Astrocyte (in vitro differentiated cells and primary cell): ENCODE measurements at regions not wholly inside any gene's neighbourhood (a gene's known extent, or its start where the extent isn't known, plus 50 kb on each side); places are given as distances from the start of the nearest gene placed in this dataset.
A peak's percentile ranks its signal among the peaks of the same experiment; 100 is the strongest.

Experiments used
- DNase-seq: peaks from one replicate; pipeline ENCODE4 v3.0.0-alpha.2; 2010; ENCODE audit warnings: low read depth
- FAIRE-seq: peaks from 2 replicates; lab custom pipeline; 2011; peaks lifted over from hg19 to GRCh38; lab: Jason Lieb, UNC
- H2AFZ ChIP-seq: 2 replicates; pipeline ENCODE4 v1.6.0; 2012; ENCODE audit warnings: low read depth, low read length, inconsistent platforms
- H3K27ac ChIP-seq: 2 replicates; pipeline ENCODE4 v1.5.1; 2011; ENCODE audit warnings: low read depth, low read length, inconsistent platforms
- H3K27me3 ChIP-seq: 2 replicates; pipeline ENCODE4 v1.6.0; 2011; ENCODE audit warnings: low read length, inconsistent platforms; ENCODE audit not compliant: insufficient read depth
- H3K36me3 ChIP-seq: 2 replicates; pipeline ENCODE4 v1.5.1; 2011; ENCODE audit warnings: low read length, inconsistent platforms; ENCODE audit not compliant: insufficient read depth
- H3K4me1 ChIP-seq: 2 replicates; pipeline ENCODE4 v1.5.1; 2011; ENCODE audit warnings: low read length, inconsistent platforms; ENCODE audit not compliant: insufficient read depth
- H3K4me2 ChIP-seq: 2 replicates; pipeline ENCODE4 v1.6.0; 2012; ENCODE audit warnings: low read length, inconsistent platforms
- H3K4me3 ChIP-seq: 2 replicates; pipeline ENCODE4 v1.5.1; 2011; ENCODE audit warnings: low read depth, mild to moderate bottlenecking, low read length, inconsistent platforms; ENCODE audit not compliant: insufficient read depth
- H3K79me2 ChIP-seq: 2 replicates; pipeline ENCODE4 v1.6.0; 2012; ENCODE audit warnings: mild to moderate bottlenecking, low read length, inconsistent platforms; ENCODE audit not compliant: insufficient read depth
- H3K9ac ChIP-seq: 2 replicates; pipeline ENCODE4 v1.6.0; 2012; ENCODE audit warnings: mild to moderate bottlenecking, low read length, inconsistent platforms
- H3K9me3 ChIP-seq: 2 replicates; pipeline ENCODE4 v1.5.1; 2012; ENCODE audit warnings: low read depth, mild to moderate bottlenecking, low read length, inconsistent platforms; ENCODE audit not compliant: insufficient read depth
- H4K20me1 ChIP-seq: 2 replicates; pipeline ENCODE4 v1.6.0; 2012; ENCODE audit warnings: low read length, inconsistent platforms; ENCODE audit not compliant: insufficient read depth
- H3K27ac Mint-ChIP-seq: one replicate; pipeline ENCODE4 v1.8.0; 2021; ENCODE audit warnings: mild to moderate bottlenecking, mixed read lengths; ENCODE audit not compliant: unreplicated experiment
- H3K27me3 Mint-ChIP-seq: one replicate; pipeline ENCODE4 v1.8.0; 2021; ENCODE audit warnings: low read depth, mixed read lengths; ENCODE audit not compliant: unreplicated experiment
- H3K36me3 Mint-ChIP-seq: one replicate; pipeline ENCODE4 v1.8.0; 2021; ENCODE audit warnings: low read depth, mixed read lengths; ENCODE audit not compliant: unreplicated experiment
- H3K4me1 Mint-ChIP-seq: one replicate; pipeline ENCODE4 v1.8.0; 2021; ENCODE audit warnings: low read depth, mixed read lengths; ENCODE audit not compliant: unreplicated experiment
- H3K4me3 Mint-ChIP-seq: one replicate; pipeline ENCODE4 v1.8.0; 2021; ENCODE audit warnings: mild to moderate bottlenecking, moderate library complexity, mixed read lengths; ENCODE audit not compliant: unreplicated experiment
- H3K9me3 Mint-ChIP-seq: one replicate; pipeline ENCODE4 v1.8.0; 2021; ENCODE audit warnings: mild to moderate bottlenecking, mixed read lengths; ENCODE audit not compliant: unreplicated experiment
- EZH2 ChIP-seq: IDR thresholded peaks from 2 replicates; pipeline ENCODE4 v1.6.1; 2012; ENCODE audit warnings: mild to moderate bottlenecking, low read length, inconsistent platforms; ENCODE audit not compliant: insufficient read depth
- TF ChIP-seq, protein P1 (sequence below): IDR thresholded peaks from 2 replicates; pipeline ENCODE4 v1.5.1; 2011; ENCODE audit warnings: low read depth, mild to moderate bottlenecking, inconsistent platforms, low read length, moderate library complexity; ENCODE audit not compliant: insufficient read depth

DNA sequence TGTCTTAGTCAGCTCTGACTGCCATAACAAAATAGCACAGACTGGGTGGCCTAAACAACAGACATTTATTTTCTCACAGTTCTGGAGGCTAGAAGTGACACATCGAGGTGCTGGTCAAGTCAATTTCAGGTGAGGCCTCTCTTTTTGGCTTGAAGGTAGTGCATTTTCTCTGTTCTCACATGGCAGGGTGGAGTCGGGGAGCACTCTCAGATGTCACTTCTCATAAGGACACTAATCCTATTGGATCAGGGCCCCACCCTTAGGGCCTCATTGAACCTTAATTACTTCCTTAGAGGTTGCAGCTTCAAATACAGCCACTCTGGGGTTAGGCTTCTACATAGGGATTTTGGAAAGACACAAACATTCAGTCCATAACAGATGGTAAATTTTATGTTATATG lies 161.6 kb downstream of the PFKFB3 start:
- no peak for FAIRE-seq
- no peak overlapping the region for H2AFZ ChIP-seq
- no peak overlapping the region for H3K27ac Mint-ChIP-seq

DNA sequence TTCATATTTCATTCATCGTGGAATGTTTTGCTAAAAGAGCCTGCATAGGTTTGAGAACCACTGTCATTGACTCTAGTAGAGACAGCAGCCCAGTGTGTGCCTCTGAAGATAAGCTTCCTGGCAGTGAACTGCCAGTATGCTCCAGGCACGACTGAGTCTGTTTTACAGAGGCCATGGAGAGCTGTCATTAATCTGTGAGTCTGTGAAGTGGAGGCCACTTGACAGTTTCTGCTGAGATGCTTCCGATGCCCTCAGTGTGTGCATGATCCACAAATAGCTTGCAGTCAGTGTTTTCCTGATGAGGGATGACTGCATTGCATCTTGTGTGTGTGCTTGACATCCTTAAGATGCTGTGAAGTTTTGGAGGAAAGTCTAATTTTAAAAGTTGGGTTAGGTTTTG lies 162.2 kb downstream of the PFKFB3 start:
- no peaks in the 10 kb centered on the region for H3K79me2 ChIP-seq
- no peaks in the 10 kb centered on the region for H3K36me3 Mint-ChIP-seq
- DNase-seq (no peak), FAIRE-seq (no peak)
- no peak overlapping the region for H3K4me3 ChIP-seq
- H4K20me1 ChIP-seq, result no peaks in the 10 kb centered on the region
- H3K9ac ChIP-seq, result no peak overlapping the region
- H3K4me1 Mint-ChIP-seq, result peaks cover 2% of the 10 kb centered on the region
- no peaks in the 10 kb centered on the region for H3K4me1 ChIP-seq
- H3K9me3 ChIP-seq, result no peaks in the 10 kb centered on the region
- H3K27ac ChIP-seq, result no peak overlapping the region
- no peaks in the 10 kb centered on the region for H3K36me3 ChIP-seq
- H3K4me2 ChIP-seq, result no peak overlapping the region
- H3K9me3 Mint-ChIP-seq, result peaks cover 1% of the 10 kb centered on the region
- H2AFZ ChIP-seq, result peak overlapping the region; percentile 13
- H3K4me3 Mint-ChIP-seq, result no peak overlapping the region
- no peaks in the 10 kb centered on the region for H3K27me3 Mint-ChIP-seq
- H3K27me3 ChIP-seq, result no peaks in the 10 kb centered on the region
- H3K27ac Mint-ChIP-seq, result no peak overlapping the region
- TF ChIP-seq, protein P1, sequence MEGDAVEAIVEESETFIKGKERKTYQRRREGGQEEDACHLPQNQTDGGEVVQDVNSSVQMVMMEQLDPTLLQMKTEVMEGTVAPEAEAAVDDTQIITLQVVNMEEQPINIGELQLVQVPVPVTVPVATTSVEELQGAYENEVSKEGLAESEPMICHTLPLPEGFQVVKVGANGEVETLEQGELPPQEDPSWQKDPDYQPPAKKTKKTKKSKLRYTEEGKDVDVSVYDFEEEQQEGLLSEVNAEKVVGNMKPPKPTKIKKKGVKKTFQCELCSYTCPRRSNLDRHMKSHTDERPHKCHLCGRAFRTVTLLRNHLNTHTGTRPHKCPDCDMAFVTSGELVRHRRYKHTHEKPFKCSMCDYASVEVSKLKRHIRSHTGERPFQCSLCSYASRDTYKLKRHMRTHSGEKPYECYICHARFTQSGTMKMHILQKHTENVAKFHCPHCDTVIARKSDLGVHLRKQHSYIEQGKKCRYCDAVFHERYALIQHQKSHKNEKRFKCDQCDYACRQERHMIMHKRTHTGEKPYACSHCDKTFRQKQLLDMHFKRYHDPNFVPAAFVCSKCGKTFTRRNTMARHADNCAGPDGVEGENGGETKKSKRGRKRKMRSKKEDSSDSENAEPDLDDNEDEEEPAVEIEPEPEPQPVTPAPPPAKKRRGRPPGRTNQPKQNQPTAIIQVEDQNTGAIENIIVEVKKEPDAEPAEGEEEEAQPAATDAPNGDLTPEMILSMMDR, result no peak
- no peak for TF ChIP-seq EZH2

More for the DNA sequence above, 161.6 kb downstream of the PFKFB3 start:
- Histone ChIP-seq H3K4me2 (no peak overlapping the region), H4K20me1 (no peaks in the 10 kb centered on the region), H3K4me3 (no peak overlapping the region), H3K9me3 (no peaks in the 10 kb centered on the region), H3K36me3 (no peaks in the 10 kb centered on the region), H3K27ac (no peak overlapping the region), H3K4me1 (no peaks in the 10 kb centered on the region), H3K79me2 (no peaks in the 10 kb centered on the region), H3K27me3 (no peaks in the 10 kb centered on the region), H3K9ac (no peak overlapping the region)
- no peak for DNase-seq
- Mint-ChIP-seq H3K4me3 (no peak overlapping the region), H3K36me3 (no peaks in the 10 kb centered on the region), H3K27me3 (no peaks in the 10 kb centered on the region), H3K9me3 (peaks cover 1% of the 10 kb centered on the region), H3K4me1 (peaks cover 2% of the 10 kb centered on the region)
- no peak for TF ChIP-seq EZH2

DNA sequence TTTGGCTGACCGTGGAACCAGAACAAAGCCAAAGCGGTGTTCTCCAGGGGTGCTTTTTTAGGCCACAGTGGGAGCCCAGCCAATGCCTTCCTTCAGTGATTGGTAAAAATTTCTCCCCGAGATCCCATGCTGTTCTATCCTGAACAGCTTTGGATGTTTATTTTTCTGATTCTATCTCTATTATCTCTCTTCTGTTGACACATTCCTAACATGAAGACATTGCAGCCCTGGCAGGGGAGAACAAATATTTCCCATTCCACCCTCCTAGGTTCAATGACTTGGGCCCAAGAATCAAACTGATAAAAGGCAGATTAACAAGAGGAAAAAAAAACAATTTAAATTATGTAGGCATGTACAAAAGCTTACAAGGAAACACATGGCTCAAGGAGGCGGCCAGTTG lies 162.7 kb downstream of the PFKFB3 start:
- Histone ChIP-seq H3K4me1 (no peaks in the 10 kb centered on the region), H2AFZ (no peak overlapping the region), H3K36me3 (no peaks in the 10 kb centered on the region), H3K9me3 (no peaks in the 10 kb centered on the region), H3K27ac (no peak overlapping the region), H3K27me3 (no peaks in the 10 kb centered on the region), H3K4me2 (no peak overlapping the region), H3K79me2 (no peaks in the 10 kb centered on the region), H3K9ac (no peak overlapping the region), H4K20me1 (no peaks in the 10 kb centered on the region), H3K4me3 (no peak overlapping the region)
- no peak overlapping the region for H3K4me3 Mint-ChIP-seq
- TF ChIP-seq, protein P1, result no peak
- no peak for TF ChIP-seq EZH2
- FAIRE-seq (no peak), DNase-seq (peak; percentile 29)
- H3K9me3 Mint-ChIP-seq, result peaks cover 1% of the 10 kb centered on the region
- H3K27me3 Mint-ChIP-seq, result no peaks in the 10 kb centered on the region
- no peaks in the 10 kb centered on the region for H3K36me3 Mint-ChIP-seq
- H3K27ac Mint-ChIP-seq, result no peak overlapping the region
- peaks cover 2% of the 10 kb centered on the region for H3K4me1 Mint-ChIP-seq
